ENCODE measurements at regions not wholly inside any gene's neighbourhood (a gene's known extent, or its start where the extent isn't known, plus 50 kb on each side); places are given as distances from the start of the nearest gene placed in this dataset.
A peak's percentile ranks its signal among the peaks of the same experiment; 100 is the strongest.
"Not testable (repeated sequence)": the region's sequence is repeated elsewhere in the genome, so short reads cannot be mapped to it uniquely, and the experiment has no call there.

- peak; percentile 93 for DNase-seq
Observed at GRCh38 chr6:16947375-16948015, 154.4 kb upstream of the STMND1 start.

GRCh38 chr6:16944596-16944995 lies 157.3 kb upstream of the STMND1 start:
- DNase-seq: no peak

GRCh38 chr6:16939839-16940238 lies 162.0 kb upstream of the STMND1 start:
- DNase-seq: no peak

GRCh38 chr6:16939351-16939750 lies 162.5 kb upstream of the STMND1 start:
- DNase-seq: no peak

GRCh38 chr6:16936893-16937292 lies 165.0 kb upstream of the STMND1 start:
- no peak for DNase-seq

- DNase-seq: no peak
Observed at GRCh38 chr6:16933961-16934360, 167.9 kb upstream of the STMND1 start.

GRCh38 chr6:16933532-16933931 lies 168.3 kb upstream of the STMND1 start:
- DNase-seq: no peak

- DNase-seq: no peak
Observed at GRCh38 chr6:16932920-16933319, 168.9 kb upstream of the STMND1 start.

- not testable (repeated sequence) for DNase-seq
Observed at GRCh38 chr6:16931079-16931478, 169.8 kb upstream of the ATXN1 start.

GRCh38 chr6:16930432-16930831 lies 169.2 kb upstream of the ATXN1 start:
- DNase-seq: no peak

- peak; percentile 42 for DNase-seq
Observed at GRCh38 chr6:16929809-16930208, 168.5 kb upstream of the ATXN1 start.

GRCh38 chr6:16928387-16928786 lies 167.1 kb upstream of the ATXN1 start:
- DNase-seq: no peak

- no peak for DNase-seq
Observed at GRCh38 chr6:16927205-16927604, 165.9 kb upstream of the ATXN1 start.

GRCh38 chr6:16925461-16925860 lies 164.2 kb upstream of the ATXN1 start:
- DNase-seq: no peak

- no peak for DNase-seq
Observed at GRCh38 chr6:16922282-16922681, 161.0 kb upstream of the ATXN1 start.

- no peak for DNase-seq
Observed at GRCh38 chr6:16921399-16922110, 160.3 kb upstream of the ATXN1 start.

GRCh38 chr6:16918586-16918985 lies 157.3 kb upstream of the ATXN1 start:
- DNase-seq: no peak

- no peak for DNase-seq
Observed at GRCh38 chr6:16914184-16914583, 152.9 kb upstream of the ATXN1 start.

- DNase-seq: no peak
Observed at GRCh38 chr6:16912756-16913155, 151.5 kb upstream of the ATXN1 start.

GRCh38 chr6:16911088-16911487 lies 149.8 kb upstream of the ATXN1 start:
- DNase-seq: no peak

- peak; percentile 61 for DNase-seq
Observed at GRCh38 chr6:16909658-16910360, 148.5 kb upstream of the ATXN1 start.

GRCh38 chr6:16907991-16908390 lies 146.7 kb upstream of the ATXN1 start:
- no peak for DNase-seq

- no peak for DNase-seq
Observed at GRCh38 chr6:16904957-16905356, 143.7 kb upstream of the ATXN1 start.

GRCh38 chr6:16903470-16903869 lies 142.2 kb upstream of the ATXN1 start:
- no peak for DNase-seq

All from NCI-H226 (cell line).